Subcutaneous abdominal adipose tissue (tissue), 5 donors: ENCODE measurements at regions not wholly inside any gene's neighbourhood (a gene's known extent, or its start where the extent isn't known, plus 50 kb on each side); places are given as distances from the start of the nearest gene placed in this dataset.

Experiments used
- H3K27ac ChIP-seq: one replicate; pipeline ENCODE4 v1.7.0; 2013; ENCODE audit warnings: low read depth, mild to moderate bottlenecking, inconsistent platforms, low read length, moderate library complexity
- H3K27me3 ChIP-seq, 5 donors: one replicate each; pipeline ENCODE4 v1.7.0; 2013; ENCODE audit warnings: low read length in 5 of 5, inconsistent platforms in 1 of 5; ENCODE audit not compliant: control insufficient read depth in 5 of 5, insufficient read depth in 4 of 5
- H3K36me3 ChIP-seq, 5 donors: one replicate each; pipeline ENCODE4 v1.7.0; 2013; ENCODE audit warnings: low read length in 5 of 5; ENCODE audit not compliant: control insufficient read depth in 5 of 5, insufficient read depth in 5 of 5
- H3K4me1 ChIP-seq, 5 donors: one replicate each; pipeline ENCODE4 v1.7.0; 2013; ENCODE audit warnings: low read length in 5 of 5, mild to moderate bottlenecking in 3 of 5, moderate library complexity in 1 of 5; ENCODE audit not compliant: control insufficient read depth in 5 of 5, insufficient read depth in 5 of 5
- H3K4me3 ChIP-seq, 5 donors: one replicate each; pipeline ENCODE4 v1.7.0; 2013; ENCODE audit warnings: low read length in 5 of 5, low read depth in 1 of 5
- H3K9ac ChIP-seq, 5 donors: one replicate each; pipeline ENCODE4 v1.7.0; 2013; ENCODE audit warnings: low read length in 5 of 5, mild to moderate bottlenecking in 4 of 5, moderate library complexity in 3 of 5
- H3K9me3 ChIP-seq, 5 donors: one replicate each; pipeline ENCODE4 v1.7.0; 2013; ENCODE audit warnings: low read length in 5 of 5; ENCODE audit not compliant: control insufficient read depth in 5 of 5
- donor health status: healthy.
- donor health status: healthy.
- donor health status: healthy.
- donor health status: healthy.
- donor health status: healthy.

DNA sequence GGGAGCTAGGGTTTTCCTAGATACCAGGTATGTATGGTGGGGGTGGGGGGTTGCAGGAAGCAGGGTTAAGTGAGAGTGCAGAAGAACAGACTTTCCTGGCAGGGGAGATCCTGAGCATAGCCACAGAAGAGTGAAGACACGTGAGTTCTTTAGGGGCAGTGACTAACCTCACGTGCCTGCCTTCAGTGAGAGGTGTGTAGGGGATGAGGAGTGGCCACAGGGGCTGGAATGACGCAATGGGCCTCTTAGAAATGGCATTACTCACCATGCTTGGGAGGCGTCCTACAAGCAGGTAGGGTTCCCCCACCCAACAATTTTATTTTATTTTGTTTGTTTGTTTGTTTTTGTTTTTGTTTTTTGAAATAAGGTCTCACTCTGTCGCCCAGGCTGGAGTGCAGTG lies 698.6 kb upstream of the NRP1 start:
- Histone ChIP-seq H3K27ac (no peak overlapping the region), H3K4me3 (no peak overlapping the region), H3K9me3 (no peaks in the 10 kb centered on the region), H3K36me3 (no peaks in the 10 kb centered on the region), H3K27me3 (no peaks in the 10 kb centered on the region), H3K9ac (no peak overlapping the region), H3K4me1 (peaks cover 0 to 18% (median 16%) of the 10 kb centered on the region in 5 donors)

DNA sequence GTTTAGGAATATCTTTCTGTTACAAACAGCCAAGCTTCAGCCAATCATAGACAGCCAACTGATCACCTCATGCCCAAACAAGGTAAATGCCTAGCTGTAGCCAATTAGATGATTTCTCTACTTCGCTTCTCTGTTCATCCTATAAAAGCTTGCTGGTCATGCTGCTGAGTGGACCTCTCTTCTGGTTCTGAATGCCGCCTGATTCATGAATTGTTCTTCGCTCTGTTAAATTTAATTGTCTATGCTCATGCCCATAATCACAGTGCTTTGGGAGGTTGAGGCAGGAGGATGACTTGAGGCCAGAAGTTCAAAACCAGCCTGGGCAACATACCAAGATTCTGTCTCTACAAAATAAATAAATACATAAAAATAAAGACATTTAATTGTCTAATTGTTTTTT lies 698.1 kb upstream of the NRP1 start:
- Histone ChIP-seq H3K36me3 (no peaks in the 10 kb centered on the region), H3K9ac (no peak overlapping the region), H3K9me3 (no peaks in the 10 kb centered on the region), H3K27me3 (no peaks in the 10 kb centered on the region), H3K27ac (no peak overlapping the region), H3K4me3 (no peak overlapping the region), H3K4me1 (peaks cover 0 to 18% (median 16%) of the 10 kb centered on the region in 5 donors)

DNA sequence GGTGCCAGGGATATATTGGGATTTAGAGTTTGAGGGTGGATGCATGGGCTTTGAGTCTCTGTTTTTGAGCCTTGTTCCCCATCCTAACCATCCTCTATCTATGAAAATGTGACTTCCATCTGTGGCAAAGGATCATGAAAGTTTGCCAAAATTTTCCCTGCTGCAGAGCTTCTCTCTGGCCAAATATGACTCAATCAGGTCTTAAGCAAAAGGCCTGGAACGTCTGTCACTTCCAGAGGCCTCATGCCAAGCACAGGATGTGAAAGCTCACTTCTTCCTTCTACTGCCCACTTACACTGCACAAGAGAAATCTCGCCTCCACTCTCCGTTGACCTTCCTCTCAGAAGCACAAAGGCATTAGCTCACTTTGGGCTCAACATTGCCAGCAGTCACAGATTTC lies 696.9 kb upstream of the NRP1 start:
- Histone ChIP-seq H3K27me3 (no peaks in the 10 kb centered on the region), H3K9me3 (no peaks in the 10 kb centered on the region), H3K4me1 (peaks cover 0 to 18% (median 16%) of the 10 kb centered on the region in 5 donors), H3K9ac (no peak overlapping the region), H3K4me3 (no peak overlapping the region), H3K27ac (no peak overlapping the region), H3K36me3 (no peaks in the 10 kb centered on the region)

DNA sequence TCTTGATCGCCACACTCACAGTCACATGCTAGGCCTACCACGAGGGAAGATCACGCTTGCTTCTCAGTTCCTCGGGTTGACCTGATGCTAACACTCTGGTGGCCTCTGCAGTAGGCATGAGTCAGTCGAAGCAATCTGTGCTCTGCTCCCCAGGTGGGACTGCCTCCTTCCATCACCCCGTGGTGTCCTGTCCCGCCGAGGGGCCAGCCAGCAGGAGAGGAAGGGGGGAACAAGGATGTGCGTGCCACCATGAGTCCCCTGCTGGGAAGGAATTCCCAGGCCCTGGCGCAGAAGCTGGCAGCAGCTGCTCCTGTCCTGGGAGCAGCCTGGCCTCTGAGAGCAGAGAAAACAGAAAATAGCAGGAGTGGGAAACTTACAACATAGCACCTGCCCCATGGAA lies 695.0 kb upstream of the NRP1 start:
- H3K9me3 ChIP-seq, result peaks cover 0 to 4% (median 0%) of the 10 kb centered on the region in 5 donors
- no peaks in the 10 kb centered on the region for H3K36me3 ChIP-seq
- no peaks in the 10 kb centered on the region for H3K27me3 ChIP-seq
- H3K27ac ChIP-seq, result no peak overlapping the region
- no peak overlapping the region for H3K4me3 ChIP-seq
- peaks cover 0 to 26% (median 21%) of the 10 kb centered on the region in 5 donors for H3K4me1 ChIP-seq
- no peak overlapping the region for H3K9ac ChIP-seq

DNA sequence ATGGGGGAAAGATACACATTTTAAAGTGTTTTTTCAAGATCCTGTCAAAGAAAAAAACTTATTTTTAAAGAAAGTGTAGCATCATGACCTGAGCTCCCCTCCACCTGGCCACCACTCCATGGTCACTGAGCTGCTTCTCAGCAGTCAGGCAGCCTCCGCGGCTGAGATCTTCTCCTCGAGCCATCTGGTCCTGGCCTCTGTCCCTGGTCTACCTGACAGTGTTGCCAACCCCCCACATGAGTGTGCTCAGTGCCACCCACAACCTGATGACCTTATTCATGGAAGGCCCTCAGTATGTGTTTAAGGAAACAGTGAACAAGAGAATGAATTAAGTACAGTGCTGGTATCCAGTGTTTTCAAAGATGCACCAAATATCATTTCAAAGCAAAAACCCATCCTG lies 694.5 kb upstream of the NRP1 start:
- Histone ChIP-seq H3K9me3 (peaks cover 0 to 4% (median 0%) of the 10 kb centered on the region in 5 donors), H3K27ac (no peak overlapping the region), H3K4me1 (peaks cover 0 to 26% (median 21%) of the 10 kb centered on the region in 5 donors)

DNA sequence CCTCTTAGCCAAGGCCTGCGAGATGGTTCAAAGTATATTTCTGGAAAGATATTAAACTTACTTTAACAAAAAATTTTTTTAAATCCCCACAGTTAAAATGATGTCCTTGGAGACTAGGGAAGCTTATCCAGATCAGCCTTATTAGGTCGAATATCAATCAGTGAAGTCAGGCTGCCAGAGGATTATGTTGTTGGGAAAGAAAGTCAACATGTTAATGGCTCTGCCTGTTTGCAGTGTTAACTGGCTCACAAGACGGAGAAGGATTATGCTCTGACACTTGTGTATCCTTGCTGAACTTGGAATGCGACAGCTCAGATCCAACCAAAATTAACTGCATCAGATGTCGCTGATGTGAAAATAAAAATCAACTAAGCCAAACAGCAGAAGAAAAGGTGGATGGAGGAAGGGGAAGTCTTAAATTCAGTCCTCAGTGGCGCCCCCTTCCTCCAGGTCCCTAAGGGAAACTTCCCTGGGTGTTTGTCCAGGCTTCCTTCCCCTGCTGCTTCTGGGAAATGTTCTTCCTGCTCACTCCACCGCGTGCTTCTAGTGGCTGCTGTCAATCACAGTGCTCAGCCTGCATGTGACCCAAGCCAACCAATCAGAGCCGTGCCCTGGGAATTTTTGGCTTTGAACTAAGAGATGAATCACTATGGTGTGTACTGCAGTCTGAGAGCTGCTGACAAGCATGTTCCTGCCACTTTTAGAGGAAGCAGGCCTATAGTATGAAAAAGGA lies 690.4 kb upstream of the NRP1 start:
- Histone ChIP-seq H3K36me3 (no peaks in the 10 kb centered on the region), H3K4me3 (peak overlapping the region in 2 of 5 donors; percentile 7 to 32), H3K9ac (no peak overlapping the region), H3K27me3 (no peaks in the 10 kb centered on the region), H3K4me1 (peaks cover 0 to 7% (median 3%) of the 10 kb centered on the region in 5 donors), H3K9me3 (peaks cover 0 to 4% (median 0%) of the 10 kb centered on the region in 5 donors), H3K27ac (peak overlapping the region; percentile 7)

More for the DNA sequence above, 694.5 kb upstream of the NRP1 start:
- no peaks in the 10 kb centered on the region for H3K36me3 ChIP-seq
- no peaks in the 10 kb centered on the region for H3K27me3 ChIP-seq
- H3K9ac ChIP-seq, result no peak overlapping the region
- no peak overlapping the region for H3K4me3 ChIP-seq

DNA sequence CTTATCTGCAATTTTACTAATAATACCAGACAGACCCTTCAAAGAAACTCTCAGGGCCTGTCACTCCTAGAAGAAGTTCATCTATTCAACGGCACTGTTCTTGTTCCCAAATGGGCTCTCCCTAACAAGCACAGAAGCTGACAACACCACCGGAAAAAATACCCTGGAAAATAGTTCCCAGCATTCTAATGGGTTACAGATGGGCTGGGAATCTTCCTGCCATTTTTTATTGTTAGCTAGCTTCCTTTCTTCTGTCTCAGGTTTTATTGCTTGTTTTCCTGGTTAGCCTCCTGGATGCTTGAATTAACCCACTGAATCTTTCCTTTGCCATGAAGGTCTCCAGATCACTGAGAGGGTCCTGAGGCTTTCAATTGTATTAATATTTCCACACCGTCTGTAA lies 689.8 kb upstream of the NRP1 start:
- Histone ChIP-seq H3K27ac (peak overlapping the region; percentile 7), H3K4me3 (no peak overlapping the region), H3K27me3 (no peaks in the 10 kb centered on the region), H3K9me3 (peaks cover 0 to 4% (median 0%) of the 10 kb centered on the region in 5 donors), H3K36me3 (no peaks in the 10 kb centered on the region), H3K9ac (no peak overlapping the region), H3K4me1 (peaks cover 0 to 7% (median 3%) of the 10 kb centered on the region in 5 donors)

DNA sequence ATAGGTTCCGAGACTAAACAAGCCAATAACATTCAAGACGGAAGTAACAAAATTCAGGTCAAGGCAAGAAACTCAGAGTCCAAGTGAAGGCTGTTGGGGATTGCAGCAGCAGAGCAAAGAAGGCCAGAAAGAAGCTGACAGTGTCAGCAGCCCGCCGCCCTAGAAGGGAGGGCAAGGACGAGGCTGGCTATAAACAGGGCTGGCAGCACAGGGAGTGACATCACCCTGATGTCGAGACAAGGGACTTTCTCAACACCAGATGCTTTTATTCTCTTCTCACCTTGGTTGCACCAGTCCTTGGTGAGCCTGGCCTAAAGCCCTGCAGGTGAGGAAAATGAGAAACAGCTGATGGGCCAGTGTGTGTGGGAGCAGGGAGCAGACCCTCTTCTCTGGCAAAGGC lies 687.7 kb upstream of the NRP1 start:
- Histone ChIP-seq H3K27me3 (no peaks in the 10 kb centered on the region), H3K4me3 (no peak overlapping the region), H3K36me3 (no peaks in the 10 kb centered on the region), H3K4me1 (peaks cover 0 to 7% (median 3%) of the 10 kb centered on the region in 5 donors), H3K9ac (no peak overlapping the region), H3K9me3 (peaks cover 0 to 4% (median 0%) of the 10 kb centered on the region in 5 donors), H3K27ac (no peak overlapping the region)

DNA sequence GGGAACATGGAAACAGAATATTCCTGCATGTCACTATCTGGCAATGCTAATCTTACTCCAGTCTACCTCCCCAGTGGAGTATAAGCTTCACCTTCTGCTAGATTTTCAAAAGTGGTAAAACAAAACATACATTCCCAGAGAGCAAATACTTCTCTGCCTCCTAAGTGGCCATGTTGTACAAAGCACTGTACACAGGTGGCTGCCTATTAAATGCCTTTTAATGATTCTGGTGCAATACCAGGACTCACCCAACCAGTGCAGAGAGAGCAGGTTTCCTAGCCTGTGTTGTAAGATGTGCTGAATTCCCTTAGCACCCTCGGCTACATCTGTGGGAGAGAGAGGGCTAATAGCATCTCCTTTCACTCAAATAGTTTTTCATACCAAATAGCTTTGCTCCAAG lies 684.3 kb upstream of the NRP1 start:
- Histone ChIP-seq H3K9me3 (no peaks in the 10 kb centered on the region), H3K4me3 (no peak overlapping the region)

DNA sequence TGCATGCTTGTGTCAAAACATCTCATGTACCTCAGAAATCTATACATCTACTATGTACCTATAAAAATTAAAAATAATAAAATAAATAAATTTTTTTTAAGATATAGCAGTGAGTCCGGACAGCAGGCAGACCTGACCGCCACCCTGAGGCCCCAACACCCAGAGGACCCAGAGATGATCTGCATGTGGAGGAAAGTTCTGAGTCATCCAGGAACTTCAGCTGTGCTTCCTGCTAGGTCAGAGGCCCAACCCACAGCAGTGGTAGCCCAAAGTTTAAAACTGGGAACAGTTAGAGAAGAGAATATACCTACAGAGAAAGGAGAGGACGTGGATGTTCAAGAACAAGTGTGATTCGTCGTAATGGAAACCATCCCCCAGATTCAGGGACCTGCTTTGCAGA lies 683.7 kb upstream of the NRP1 start:
- no peak overlapping the region for H3K27ac ChIP-seq

More for the DNA sequence above, 684.3 kb upstream of the NRP1 start:
- no peak overlapping the region for H3K27ac ChIP-seq
- H3K36me3 ChIP-seq, result no peaks in the 10 kb centered on the region
- no peaks in the 10 kb centered on the region for H3K27me3 ChIP-seq
- no peaks in the 10 kb centered on the region for H3K4me1 ChIP-seq
- H3K9ac ChIP-seq, result no peak overlapping the region

More for the DNA sequence above, 683.7 kb upstream of the NRP1 start:
- no peaks in the 10 kb centered on the region for H3K27me3 ChIP-seq
- H3K4me1 ChIP-seq, result no peaks in the 10 kb centered on the region
- H3K9ac ChIP-seq, result no peak overlapping the region
- H3K36me3 ChIP-seq, result no peaks in the 10 kb centered on the region
- no peaks in the 10 kb centered on the region for H3K9me3 ChIP-seq
- H3K4me3 ChIP-seq, result no peak overlapping the region
